ENCODE measurements at regions not wholly inside any gene's neighbourhood (a gene's known extent, or its start where the extent isn't known, plus 50 kb on each side); places are given as distances from the start of the nearest gene placed in this dataset.

DNA sequence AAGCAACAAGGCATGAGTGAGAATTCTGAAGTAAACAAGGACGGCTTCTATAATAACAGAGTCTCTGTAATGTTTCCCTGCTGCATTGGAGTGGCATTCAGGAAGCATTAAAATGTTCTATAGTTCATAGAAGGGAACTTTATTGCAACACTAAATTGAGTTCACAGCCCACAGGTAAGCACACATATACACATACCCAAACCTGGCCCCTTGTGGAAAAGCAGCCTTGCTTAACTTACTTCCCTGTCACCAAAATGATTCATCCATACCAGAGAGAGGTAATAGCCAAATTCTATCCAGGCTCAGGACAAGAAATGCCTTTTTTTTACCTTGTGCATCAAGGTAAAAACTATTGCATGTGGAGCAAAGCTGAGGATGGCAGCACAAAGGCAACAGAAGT, 241.4 kb downstream of the HHIPL2 start:
- intact Hi-C loops (cut with micrococcal nuclease): no loop called here
- ATAC-seq (ENCODE audit: low read depth) (no peak), DNase-seq (no peak)
- TF ChIP-seq, protein P1, sequence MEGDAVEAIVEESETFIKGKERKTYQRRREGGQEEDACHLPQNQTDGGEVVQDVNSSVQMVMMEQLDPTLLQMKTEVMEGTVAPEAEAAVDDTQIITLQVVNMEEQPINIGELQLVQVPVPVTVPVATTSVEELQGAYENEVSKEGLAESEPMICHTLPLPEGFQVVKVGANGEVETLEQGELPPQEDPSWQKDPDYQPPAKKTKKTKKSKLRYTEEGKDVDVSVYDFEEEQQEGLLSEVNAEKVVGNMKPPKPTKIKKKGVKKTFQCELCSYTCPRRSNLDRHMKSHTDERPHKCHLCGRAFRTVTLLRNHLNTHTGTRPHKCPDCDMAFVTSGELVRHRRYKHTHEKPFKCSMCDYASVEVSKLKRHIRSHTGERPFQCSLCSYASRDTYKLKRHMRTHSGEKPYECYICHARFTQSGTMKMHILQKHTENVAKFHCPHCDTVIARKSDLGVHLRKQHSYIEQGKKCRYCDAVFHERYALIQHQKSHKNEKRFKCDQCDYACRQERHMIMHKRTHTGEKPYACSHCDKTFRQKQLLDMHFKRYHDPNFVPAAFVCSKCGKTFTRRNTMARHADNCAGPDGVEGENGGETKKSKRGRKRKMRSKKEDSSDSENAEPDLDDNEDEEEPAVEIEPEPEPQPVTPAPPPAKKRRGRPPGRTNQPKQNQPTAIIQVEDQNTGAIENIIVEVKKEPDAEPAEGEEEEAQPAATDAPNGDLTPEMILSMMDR (IDR thresholded peaks at IDR 0.05): no peak
- H3K4me1 Mint-ChIP-seq: no peaks in the 10 kb centered on the region
- H3K4me3 Mint-ChIP-seq: no peak overlapping the region
- no peaks in the 10 kb centered on the region for H3K36me3 Mint-ChIP-seq (ENCODE audit: low read depth)
- no peaks in the 10 kb centered on the region for H3K9me3 Mint-ChIP-seq
- no peak overlapping the region for H3K27ac Mint-ChIP-seq
- ChIA-PET POLR2A (no interaction called here), CTCF (no interaction called here)
- H3K27me3 Mint-ChIP-seq: no peaks in the 10 kb centered on the region

DNA sequence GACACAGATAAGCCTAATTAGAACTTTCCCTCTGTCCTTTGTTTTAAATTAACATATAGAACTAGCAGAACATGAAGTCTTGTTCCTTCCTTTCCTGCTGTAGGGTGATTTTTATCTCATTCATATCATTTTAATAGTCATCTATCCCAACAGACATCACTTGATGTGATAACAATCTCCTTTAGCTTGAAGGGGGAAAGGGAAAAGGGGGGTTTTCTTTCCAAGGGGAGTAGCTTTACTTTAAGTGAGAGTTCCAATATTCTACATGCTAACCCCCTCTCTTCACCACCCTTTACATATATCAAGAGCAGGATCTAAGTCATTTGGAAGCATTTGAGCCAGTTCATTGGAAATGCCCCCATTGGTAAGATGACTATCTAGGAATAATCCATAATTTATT, 241.9 kb downstream of the HHIPL2 start:
- Mint-ChIP-seq H3K27ac (no peak overlapping the region), H3K4me1 (no peaks in the 10 kb centered on the region), H3K27me3 (no peaks in the 10 kb centered on the region), H3K4me3 (no peak overlapping the region), H3K36me3 (ENCODE audit: low read depth) (no peaks in the 10 kb centered on the region), H3K9me3 (no peaks in the 10 kb centered on the region)
- TF ChIP-seq, protein P1 (IDR thresholded peaks at IDR 0.05): no peak
- no peak for ATAC-seq (ENCODE audit: low read depth)
- ChIA-PET POLR2A (no interaction called here), CTCF (no interaction called here)
- intact Hi-C loops (cut with micrococcal nuclease): no loop called here
- DNase-seq: no peak

DNA sequence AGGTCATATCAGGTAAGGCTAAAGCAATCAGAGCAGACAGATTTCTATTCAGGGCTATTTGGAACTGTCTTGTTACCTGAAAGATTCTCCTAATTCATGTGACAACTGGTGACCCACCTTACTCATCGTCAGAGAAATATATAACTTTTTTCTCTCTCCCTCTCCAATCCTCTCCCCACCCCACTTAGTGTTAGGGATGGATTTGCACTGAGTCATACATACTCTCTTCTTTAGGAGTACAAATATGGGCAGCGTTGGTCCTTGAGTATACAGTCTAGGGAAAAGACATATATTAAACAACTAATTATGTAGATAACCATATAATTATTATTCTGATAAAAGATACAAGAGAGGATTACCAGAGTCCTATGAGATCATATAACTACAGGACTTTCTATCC, 246.3 kb downstream of the HHIPL2 start:
- CTCF ChIA-PET: no interaction called here
- POLR2A ChIA-PET: no interaction called here
- DNase-seq: no peak
- no peaks in the 10 kb centered on the region for H3K36me3 Mint-ChIP-seq (ENCODE audit: low read depth)
- no peak overlapping the region for H3K27ac Mint-ChIP-seq
- H3K9me3 Mint-ChIP-seq: peaks cover 16% of the 10 kb centered on the region
- H3K4me1 Mint-ChIP-seq: no peaks in the 10 kb centered on the region
- H3K4me3 Mint-ChIP-seq: no peak overlapping the region
- TF ChIP-seq, protein P1 (IDR thresholded peaks at IDR 0.05): no peak
- no peak for ATAC-seq (ENCODE audit: low read depth)
- intact Hi-C loops (cut with micrococcal nuclease): no loop called here
- no peaks in the 10 kb centered on the region for H3K27me3 Mint-ChIP-seq

DNA sequence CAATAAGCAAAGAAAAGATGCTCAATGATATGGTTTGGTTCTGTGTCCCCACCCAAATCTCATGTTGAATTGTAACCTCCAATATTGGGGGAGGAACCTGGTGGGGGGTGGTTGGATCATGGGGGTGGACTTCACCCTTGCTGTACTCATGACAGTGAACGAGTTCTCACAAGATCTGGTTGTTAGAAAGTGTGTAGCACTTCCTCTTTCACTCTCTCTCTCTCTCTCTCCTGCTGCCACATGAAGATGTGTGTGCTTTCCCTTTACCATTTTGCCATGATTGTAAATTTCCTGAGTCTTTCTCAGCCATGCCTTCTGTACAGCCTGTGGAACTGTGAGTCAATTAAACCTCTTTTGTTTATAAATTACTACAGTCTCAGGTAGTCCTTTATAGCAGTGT, 248.4 kb downstream of the HHIPL2 start:
- H3K27me3 Mint-ChIP-seq: no peaks in the 10 kb centered on the region
- CTCF ChIA-PET: no interaction called here
- TF ChIP-seq, protein P1 (IDR thresholded peaks at IDR 0.05): no peak
- ATAC-seq (ENCODE audit: low read depth) (no peak), DNase-seq (no peak)
- H3K27ac Mint-ChIP-seq: no peak overlapping the region
- H3K4me1 Mint-ChIP-seq: no peaks in the 10 kb centered on the region
- H3K4me3 Mint-ChIP-seq: no peak overlapping the region
- POLR2A ChIA-PET: no interaction called here
- intact Hi-C loops (cut with micrococcal nuclease): no loop called here
- no peaks in the 10 kb centered on the region for H3K36me3 Mint-ChIP-seq (ENCODE audit: low read depth)
- H3K9me3 Mint-ChIP-seq: peaks cover 22% of the 10 kb centered on the region

DNA sequence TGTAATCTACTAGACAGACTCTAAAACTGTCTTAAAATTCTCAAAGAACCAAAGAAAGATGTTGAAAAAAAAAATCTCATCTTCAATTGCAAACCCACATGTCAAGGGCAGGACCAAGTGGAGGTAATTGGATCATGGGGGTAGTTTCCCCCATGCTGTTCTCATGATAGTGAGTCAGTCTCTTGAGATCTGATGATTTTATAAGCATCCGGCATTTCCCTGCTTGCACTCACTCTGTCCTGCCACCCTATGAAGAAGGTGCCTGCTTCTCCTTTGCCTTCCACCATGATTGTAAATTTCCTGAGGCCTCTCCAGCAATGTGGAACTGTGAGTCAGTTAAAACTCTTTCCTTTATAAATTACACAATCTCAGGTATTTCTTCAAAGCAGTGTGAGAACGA, 257.0 kb downstream of the HHIPL2 start:
- DNase-seq: no peak
- intact Hi-C loops (cut with micrococcal nuclease): no loop called here
- Mint-ChIP-seq H3K36me3 (ENCODE audit: low read depth) (no peaks in the 10 kb centered on the region), H3K27me3 (peaks cover 3% of the 10 kb centered on the region), H3K9me3 (peaks cover 9% of the 10 kb centered on the region), H3K27ac (no peak overlapping the region), H3K4me1 (no peaks in the 10 kb centered on the region), H3K4me3 (no peak overlapping the region)
- CTCF ChIA-PET: no interaction called here
- no peak for ATAC-seq (ENCODE audit: low read depth)
- TF ChIP-seq, protein P1 (IDR thresholded peaks at IDR 0.05): no peak
- POLR2A ChIA-PET: no interaction called here
